Frontal cortex (tissue), 3 donors: ENCODE measurements at regions not wholly inside any gene's neighbourhood (a gene's known extent, or its start where the extent isn't known, plus 50 kb on each side); places are given as distances from the start of the nearest gene placed in this dataset.
"Not testable (repeated sequence)": the region's sequence is repeated elsewhere in the genome, so short reads cannot be mapped to it uniquely, and the experiment has no call there.

ENCODE experiments used
- DNase-seq, 2 donors: peaks; one replicate each; pipeline ENCODE4 v3.0.0; 2012; ENCODE audit warnings: low spot score in 2 of 2
- FAIRE-seq: peaks from 2 replicates; lab custom pipeline; 2012; peaks lifted over from hg19 to GRCh38; lab: Jason Lieb, UNC
- donor health status: control.
- donor health status: control.
- donor health status: control.

- DNase-seq: no peak
- no peak for FAIRE-seq
These were observed 59.2 kb downstream of the C9orf50 start for GRCh38 chr9:129561594-129562281.

GRCh38 chr9:129560881-129561306 lies 60.0 kb downstream of the C9orf50 start:
- FAIRE-seq (no peak), DNase-seq (no peak)

GRCh38 chr9:129559506-129559881 lies 61.4 kb downstream of the C9orf50 start:
- FAIRE-seq: no peak
- DNase-seq: no peak

DNA sequence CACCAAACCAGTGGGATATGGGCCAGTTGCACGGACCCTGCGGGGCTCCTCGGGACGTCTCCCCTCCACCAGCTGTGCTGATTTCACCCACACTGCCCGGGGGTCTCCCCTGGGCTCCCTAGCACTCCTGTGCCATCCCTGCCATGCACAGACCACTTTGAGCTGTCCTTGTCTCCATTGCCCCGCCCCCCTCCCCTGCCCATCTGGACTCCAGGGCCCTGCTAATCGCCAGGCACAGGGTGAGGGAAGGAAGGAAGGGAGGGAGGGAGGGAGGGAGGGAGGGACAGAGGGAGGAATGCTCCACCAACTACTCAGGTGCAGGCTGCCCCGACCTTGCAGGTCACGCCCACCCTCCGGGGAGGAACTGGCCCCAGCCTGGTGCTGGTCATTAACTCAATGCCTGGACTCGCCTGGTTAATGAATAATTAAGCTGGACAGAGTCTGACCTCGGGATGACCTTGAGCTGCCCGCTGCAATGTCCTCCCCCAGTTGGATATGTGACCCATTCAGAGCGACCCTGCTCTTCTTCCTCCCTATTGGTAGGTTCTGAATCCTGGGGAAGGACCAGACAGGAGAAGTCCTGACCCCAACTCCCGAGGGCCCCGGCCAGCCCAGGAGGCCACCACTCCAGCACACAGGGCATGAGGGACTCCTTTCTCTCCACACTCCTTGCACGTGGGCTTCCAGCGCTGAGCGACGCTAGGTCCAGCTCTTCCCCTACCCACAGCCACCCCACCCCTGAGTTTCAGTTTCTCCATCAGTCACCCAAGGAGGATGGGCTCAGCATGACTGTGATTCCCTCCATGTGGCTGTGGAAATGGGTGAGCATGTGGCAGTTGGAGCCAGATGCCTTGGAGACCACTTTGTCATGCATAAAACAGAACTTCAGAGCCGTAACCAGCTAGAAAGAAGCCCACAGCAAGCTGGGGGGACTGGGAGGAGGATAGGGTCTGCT lies 62.1 kb downstream of the C9orf50 start:
- no peak for DNase-seq
- no peak for FAIRE-seq

DNA sequence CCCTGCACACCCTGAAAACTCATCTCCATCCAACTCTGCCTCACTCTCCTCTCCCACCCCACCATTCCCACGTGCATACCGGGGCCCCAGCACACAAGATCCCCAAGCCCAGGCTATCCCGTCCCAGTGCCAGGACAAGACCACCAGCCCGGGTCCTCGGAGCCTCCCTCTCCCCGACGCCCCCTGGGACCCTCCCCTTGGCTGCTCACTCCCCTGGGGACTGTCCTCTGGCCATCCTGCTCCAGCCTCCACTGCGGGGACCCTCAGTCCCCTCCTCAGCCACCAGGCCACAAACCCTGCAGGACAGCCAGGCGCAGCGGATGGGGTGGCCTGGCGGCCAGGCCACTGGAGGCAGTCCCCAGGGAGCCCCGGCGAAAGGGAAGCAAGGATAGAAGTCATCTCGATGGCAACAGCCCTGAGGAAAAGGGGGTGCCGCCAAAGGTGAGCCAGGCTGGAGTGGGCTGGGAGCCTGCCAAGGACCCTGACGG lies 62.8 kb downstream of the C9orf50 start:
- FAIRE-seq (no peak), DNase-seq (no peak)

DNA sequence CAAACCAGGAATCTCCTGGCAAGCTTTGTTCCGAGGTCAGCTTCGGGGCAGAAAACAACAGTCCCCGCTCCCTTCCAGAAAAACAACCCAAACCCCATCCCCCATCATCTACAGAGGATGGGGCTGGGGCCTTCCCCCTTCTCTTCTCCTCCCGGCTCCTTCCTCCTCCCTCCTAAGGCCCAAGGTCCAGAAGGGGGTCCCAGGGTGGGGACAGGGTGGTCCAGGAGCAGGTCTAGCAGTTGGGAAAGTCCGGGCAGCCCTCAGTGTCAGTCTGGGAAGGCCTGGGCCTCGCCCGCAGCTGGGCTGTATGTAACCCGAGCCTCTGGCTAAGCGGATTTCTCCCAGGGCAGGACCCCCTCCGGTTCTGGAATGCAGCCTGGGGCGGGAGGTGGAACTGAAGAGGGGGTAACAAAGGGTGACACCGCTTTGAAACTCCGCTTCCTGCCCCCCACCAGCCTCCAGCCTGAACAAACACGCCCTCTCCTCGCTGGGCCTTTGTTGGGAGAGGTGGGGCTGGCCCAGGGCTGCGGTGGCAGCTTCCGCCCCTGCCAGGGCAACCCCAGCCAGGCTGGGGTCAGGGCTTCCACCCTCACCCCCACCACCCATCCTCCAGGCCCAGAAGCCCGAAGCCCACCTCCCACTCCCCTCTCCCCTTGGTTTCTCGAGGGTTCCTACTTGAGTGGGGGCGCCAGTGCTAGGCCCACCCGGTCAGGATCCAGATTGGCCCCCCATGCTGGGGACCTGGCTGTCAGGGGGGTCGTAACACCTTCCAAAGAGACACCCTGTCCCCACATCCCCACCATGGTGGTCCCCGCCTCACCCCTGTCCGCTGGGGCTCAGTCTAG lies 63.5 kb downstream of the C9orf50 start:
- FAIRE-seq (no peak), DNase-seq (peak in 1 of 2 donors; percentile 53)

GRCh38 chr9:129556491-129557191 lies 64.3 kb downstream of the C9orf50 start:
- DNase-seq: no peak
- no peak for FAIRE-seq

DNA sequence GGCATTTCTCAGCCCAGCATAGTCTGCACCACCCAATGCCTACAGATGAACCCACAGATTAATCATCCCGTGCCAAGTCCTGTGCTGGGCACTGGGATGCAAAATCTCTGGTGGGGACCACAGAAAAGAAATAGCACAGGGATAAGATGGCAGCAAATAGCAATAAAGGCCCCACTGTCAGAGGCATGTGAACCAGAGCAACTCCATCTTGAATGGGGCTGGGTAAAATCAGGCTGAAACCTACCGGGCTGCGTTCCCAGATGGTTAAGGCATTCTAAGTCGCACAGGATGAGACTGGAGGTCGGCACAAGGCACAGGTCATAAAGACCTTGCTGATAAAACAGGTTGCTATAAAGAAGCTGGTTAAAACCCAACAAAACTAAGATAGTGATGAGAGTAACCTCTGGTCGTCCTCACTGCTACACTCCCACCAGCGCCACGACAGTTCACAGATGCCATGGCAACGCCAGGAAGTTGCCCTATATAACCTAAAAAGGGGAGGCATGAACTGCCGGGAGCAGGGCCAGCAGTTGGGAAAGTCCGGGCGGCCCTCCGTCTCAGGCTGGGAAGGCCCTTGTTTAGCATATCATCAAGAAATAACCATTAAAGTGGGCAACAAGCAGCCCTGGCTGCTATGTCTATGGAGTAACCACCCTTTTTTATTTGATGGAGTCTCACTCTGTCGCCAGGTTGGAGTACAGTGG lies 65.2 kb downstream of the C9orf50 start:
- no peak for FAIRE-seq
- DNase-seq: no peak

DNA sequence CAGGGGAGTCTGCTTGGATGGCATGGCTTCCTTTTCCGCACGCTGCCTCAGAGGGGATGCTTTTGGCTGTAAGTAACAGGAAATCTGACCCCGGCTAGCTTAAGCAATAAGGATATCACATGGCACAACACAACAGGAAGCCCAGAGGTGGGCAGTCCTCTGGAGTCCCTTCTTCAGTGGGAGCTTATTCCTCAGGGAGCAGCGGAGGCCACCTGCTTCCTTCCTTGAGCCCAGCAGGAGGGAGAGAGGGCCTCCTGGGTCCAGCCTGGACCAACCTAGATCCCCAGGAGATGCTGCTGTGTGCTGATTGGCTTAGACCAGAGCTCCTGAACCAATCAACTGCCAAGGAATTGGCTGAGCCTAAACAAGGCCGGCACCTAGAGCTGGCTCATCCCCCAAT lies 66.3 kb downstream of the C9orf50 start:
- no peak for DNase-seq
- no peak for FAIRE-seq

GRCh38 chr9:129553277-129553676 lies 67.6 kb downstream of the C9orf50 start:
- FAIRE-seq (no peak), DNase-seq (no peak)

DNA sequence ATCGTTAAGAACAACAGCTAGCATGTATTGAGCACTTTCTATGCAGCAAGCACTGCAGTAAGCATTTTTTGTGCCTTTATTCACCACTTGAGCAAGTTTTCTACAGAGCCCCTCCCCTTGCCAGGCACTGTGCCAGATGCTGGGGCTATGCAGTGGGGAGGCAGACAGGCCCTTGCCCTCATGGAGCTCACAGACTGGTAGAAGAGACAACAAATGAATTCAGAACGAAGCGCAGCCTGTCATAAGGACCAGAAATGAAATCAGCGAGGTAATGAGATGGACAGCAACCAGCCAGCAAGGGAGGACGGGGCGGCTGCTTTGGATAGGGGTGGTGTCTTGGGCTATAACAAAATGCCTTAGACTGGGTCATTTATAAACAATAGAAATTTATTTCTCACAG lies 68.8 kb downstream of the C9orf50 start:
- DNase-seq: no peak
- no peak for FAIRE-seq

DNA sequence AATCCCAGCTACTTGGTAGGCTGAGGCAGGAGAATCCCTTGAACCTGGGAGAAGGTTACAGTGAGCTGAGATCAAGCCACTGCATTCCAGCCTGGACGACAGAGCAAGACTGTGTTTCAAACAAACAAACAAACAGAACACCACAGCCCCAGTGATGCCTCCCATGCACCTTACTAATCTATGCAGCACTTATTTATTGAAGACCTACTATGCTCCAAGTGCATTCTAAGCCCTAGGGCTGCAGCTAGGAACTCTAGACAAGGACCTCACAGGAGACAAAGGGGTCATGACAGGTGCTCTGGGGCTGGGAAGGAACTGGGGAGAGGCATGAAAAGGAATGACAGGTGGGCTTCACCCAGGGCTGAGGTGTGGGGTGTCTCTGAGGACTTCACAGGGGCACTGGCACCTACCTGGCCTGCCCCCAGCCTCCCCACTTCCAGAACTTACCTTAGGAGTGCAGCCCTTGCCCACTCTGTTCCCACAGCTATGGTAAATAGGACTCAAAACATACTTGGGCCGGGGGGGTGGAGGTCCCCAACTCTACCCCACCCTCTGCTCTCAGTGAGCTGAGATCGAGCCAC lies 69.4 kb downstream of the C9orf50 start:
- FAIRE-seq: no peak
- DNase-seq: no peak

DNA sequence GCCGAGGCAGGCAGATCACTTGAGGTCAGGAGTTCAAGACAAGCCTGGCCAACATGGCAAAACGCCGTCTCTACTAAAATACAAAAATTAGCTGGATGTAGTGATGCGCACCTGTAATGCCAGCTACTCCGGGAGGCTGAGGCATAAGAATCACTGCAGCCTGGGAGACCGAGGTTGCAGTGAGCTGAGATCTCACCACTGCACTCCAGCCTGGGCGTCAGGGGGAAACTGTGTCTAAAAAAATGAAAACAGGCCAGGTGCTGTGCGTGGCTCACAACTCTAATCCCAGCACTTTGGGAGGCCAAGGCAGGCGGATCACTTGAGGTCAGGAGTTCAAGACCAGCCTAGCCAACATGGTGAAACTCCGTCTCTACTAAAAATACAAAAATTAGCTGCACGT lies 69.9 kb downstream of the C9orf50 start:
- not testable (repeated sequence) for FAIRE-seq, DNase-seq

DNA sequence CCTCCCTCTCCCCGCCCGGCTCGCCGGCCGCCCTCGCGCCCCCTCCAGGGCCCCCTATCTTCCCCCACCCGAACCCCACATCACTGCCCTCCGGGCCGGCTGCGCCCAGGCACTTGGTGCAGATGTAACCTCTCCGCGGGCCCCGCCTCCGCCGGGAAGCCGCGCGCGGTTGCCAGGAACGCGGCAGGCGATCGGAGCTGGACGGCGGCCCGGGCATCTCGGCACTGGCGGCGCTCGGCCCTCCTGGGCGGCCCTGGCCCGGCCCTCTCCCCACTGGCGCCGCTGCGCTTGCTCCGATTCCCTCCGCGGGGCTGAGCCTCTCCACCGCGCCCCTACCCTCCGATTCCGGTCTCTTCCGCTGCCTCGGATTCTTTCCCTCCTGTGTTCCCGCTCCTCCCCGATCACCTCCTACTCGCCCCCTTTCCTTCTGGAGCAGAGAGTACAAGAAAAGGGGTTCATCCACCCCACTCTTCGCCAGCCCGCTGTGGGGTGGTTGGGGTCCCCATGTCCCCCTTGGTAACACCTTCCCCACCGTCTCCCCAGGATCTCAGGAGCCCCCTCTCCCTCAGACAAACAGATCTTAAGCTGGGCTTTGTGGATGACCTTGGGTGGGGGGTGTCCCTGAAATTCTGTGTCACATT lies 70.6 kb downstream of the C9orf50 start:
- FAIRE-seq: no peak

DNA sequence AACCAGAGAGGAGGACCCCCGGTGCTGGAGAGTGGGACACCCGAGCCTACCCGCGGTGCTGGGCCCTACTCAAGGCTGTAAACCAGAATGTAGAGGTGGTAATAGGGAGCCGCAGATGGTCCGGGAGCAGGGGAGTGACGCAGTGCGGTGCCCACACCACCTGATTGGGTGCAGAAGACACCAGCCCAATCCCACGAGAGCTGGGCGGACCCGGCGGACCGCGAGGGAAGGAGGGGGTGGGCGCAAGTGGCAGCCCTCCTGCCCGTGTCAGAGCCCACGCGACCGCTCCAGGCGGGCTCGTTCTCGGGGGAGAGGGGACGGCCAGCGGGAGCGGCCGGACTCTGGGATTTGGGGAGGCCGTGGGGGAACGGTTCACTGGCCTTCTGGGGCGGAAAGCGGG lies 71.2 kb downstream of the C9orf50 start:
- DNase-seq (peak in 1 of 2 donors; percentile 75), FAIRE-seq (no peak)

More for the DNA sequence above, 70.6 kb downstream of the C9orf50 start:
- peak; percentile 81 to 82 for DNase-seq

DNA sequence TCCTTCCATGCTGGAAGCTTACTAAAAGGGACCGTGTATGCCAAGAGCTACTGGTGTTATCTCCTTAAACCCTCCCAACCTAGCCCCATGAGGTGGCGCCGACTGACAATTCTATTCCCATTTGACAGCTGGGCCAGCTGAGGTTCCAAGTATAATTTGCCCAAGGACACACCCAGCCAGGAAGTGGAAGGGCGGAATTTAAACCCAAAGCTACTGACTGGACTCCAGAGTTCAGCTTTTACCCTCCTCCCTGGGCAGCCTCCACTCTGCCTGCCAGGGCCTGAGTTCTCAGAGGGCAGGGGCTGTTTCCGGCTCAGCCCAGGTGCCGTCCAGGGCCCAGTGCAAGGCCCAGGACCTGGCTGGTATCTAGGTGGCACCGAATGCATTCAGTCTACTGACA lies 71.8 kb downstream of the C9orf50 start:
- DNase-seq (no peak), FAIRE-seq (no peak)

- FAIRE-seq: no peak
- DNase-seq: no peak
These were observed 72.2 kb downstream of the C9orf50 start for GRCh38 chr9:129548571-129549135.
